Heart left ventricle (tissue), 13 donors: ENCODE measurements at regions not wholly inside any gene's neighbourhood (a gene's known extent, or its start where the extent isn't known, plus 50 kb on each side); places are given as distances from the start of the nearest gene placed in this dataset.

Experiments
- CTCF ChIP-seq, 12 donors: fragments of 200-600 bp; sonication (generic) in 4 of 12; IDR thresholded peaks; one replicate each; pipeline versions ENCODE4 v1.5.0 to v1.8.0; 2018 to 2022; ENCODE audit warnings: antibody characterized with exemption in 12 of 12, mild to moderate bottlenecking in 5 of 12
- POLR2A ChIP-seq, 2 donors: fragments of 450-650 bp; IDR thresholded peaks; one replicate each; pipeline ENCODE4 v1.6.1; 2017; ENCODE audit warnings: antibody characterized with exemption in 2 of 2, mild to moderate bottlenecking in 2 of 2, moderate library complexity in 2 of 2
- donor health status: ischemic (EF 13 %, LVEDD 7.1; RV severe dilation, severe dysfunction).
- donor health status: DM: no; HTN: yes; CAD: no.
- donor health status: DM: no; HTN: no; CAD: no.
- donor health status: ischemic (EF 25% LVEDD 6.9; RV normal size, moderate dysfunction).
- donor health status: ischemic (EF 25% LVEDD 5.7; RV mildly dilated, moderate dysfunction).
- donor health status: ischemic (EF 35%, LVEDD 5.7; RV mildly dilated, moderate dysfunction).
- donor health status: nonischemic (EF 11% LVEDD 7.7; RV severe dilation, severe dysfunction).
- donor health status: DM: yes; HTN: yes; CAD: no.
- donor health status: PGD.
- donor health status: ischemic (EF 29% LVEDD 5.4; RV normal size, mild dysfunction).
- donor health status: nonischemic (EF 23%, LVEDD 6.1; RV moderate dilation, normal function).

- TF ChIP-seq CTCF (IDR thresholded peaks at IDR 0.05) (no peak), POLR2A (IDR thresholded peaks at IDR 0.05) (no peak)
Observed at GRCh38 chr6:1181939-1182605, 129.8 kb upstream of the FOXQ1 start.
